ENCODE measurements at regions not wholly inside any gene's neighbourhood (a gene's known extent, or its start where the extent isn't known, plus 50 kb on each side); places are given as distances from the start of the nearest gene placed in this dataset.

GRCh38 chr2:7225848-7226247 lies 308.6 kb downstream of the RNF144A start:
- DNase-seq = no peak

GRCh38 chr2:7226501-7226900 lies 309.3 kb downstream of the RNF144A start:
- no peak for DNase-seq

GRCh38 chr2:7233126-7233525 lies 315.9 kb downstream of the RNF144A start:
- DNase-seq = no peak

- DNase-seq = no peak
Observed at GRCh38 chr2:7237466-7237865, 320.3 kb downstream of the RNF144A start.

- no peak for DNase-seq
Observed at GRCh38 chr2:7239078-7239477, 321.9 kb downstream of the RNF144A start.

- DNase-seq = no peak
Observed at GRCh38 chr2:7241041-7241745, 324.0 kb downstream of the RNF144A start.

- peak; percentile 76 for DNase-seq
Observed at GRCh38 chr2:7242189-7242867, 325.1 kb downstream of the RNF144A start.

GRCh38 chr2:7243276-7243675 lies 326.1 kb downstream of the RNF144A start:
- DNase-seq = no peak

GRCh38 chr2:7256377-7256776 lies 339.2 kb downstream of the RNF144A start:
- no peak for DNase-seq

- DNase-seq = no peak
Observed at GRCh38 chr2:7262727-7263126, 345.5 kb downstream of the RNF144A start.

GRCh38 chr2:7264791-7265190 lies 347.6 kb downstream of the RNF144A start:
- no peak for DNase-seq

- no peak for DNase-seq
Observed at GRCh38 chr2:7265286-7265685, 348.1 kb downstream of the RNF144A start.

GRCh38 chr2:7269106-7269643 lies 352.0 kb downstream of the RNF144A start:
- DNase-seq = no peak

- no peak for DNase-seq
Observed at GRCh38 chr2:7270011-7270431, 352.8 kb downstream of the RNF144A start.

- no peak for DNase-seq
Observed at GRCh38 chr2:7272210-7272609, 355.0 kb downstream of the RNF144A start.

- no peak for DNase-seq
Observed at GRCh38 chr2:7278984-7279383, 361.8 kb downstream of the RNF144A start.

GRCh38 chr2:7279421-7279949 lies 362.3 kb downstream of the RNF144A start:
- DNase-seq = no peak

GRCh38 chr2:7280790-7281189 lies 363.6 kb downstream of the RNF144A start:
- no peak for DNase-seq

- DNase-seq = no peak
Observed at GRCh38 chr2:7281231-7282201, 364.3 kb downstream of the RNF144A start.

GRCh38 chr2:7286120-7286519 lies 368.9 kb downstream of the RNF144A start:
- DNase-seq = no peak

GRCh38 chr2:7288484-7288883 lies 371.3 kb downstream of the RNF144A start:
- DNase-seq = no peak

GRCh38 chr2:7289697-7290096 lies 372.5 kb downstream of the RNF144A start:
- DNase-seq = no peak

GRCh38 chr2:7292154-7292691 lies 375.0 kb downstream of the RNF144A start:
- no peak for DNase-seq
